IPS-15b (cell line): ENCODE measurements at regions not wholly inside any gene's neighbourhood (a gene's known extent, or its start where the extent isn't known, plus 50 kb on each side); places are given as distances from the start of the nearest gene placed in this dataset.

Experiments
- H3K27me3 ChIP-seq: one replicate; pipeline ENCODE4 v1.6.1; 2013; ENCODE audit warnings: low read length; ENCODE audit not compliant: control insufficient read depth, insufficient read depth
- H3K36me3 ChIP-seq: one replicate; pipeline ENCODE4 v1.6.1; 2013; ENCODE audit warnings: low read length; ENCODE audit not compliant: control insufficient read depth, insufficient read depth
- H3K4me1 ChIP-seq: one replicate; pipeline ENCODE4 v1.6.1; 2013; ENCODE audit warnings: mild to moderate bottlenecking, low read length; ENCODE audit not compliant: control insufficient read depth, insufficient read depth
- H3K4me3 ChIP-seq: one replicate; pipeline ENCODE4 v1.5.1; 2013; ENCODE audit warnings: low read depth, low read length
- H3K9ac ChIP-seq: one replicate; pipeline ENCODE4 v1.6.1; 2013; ENCODE audit warnings: low read depth, mild to moderate bottlenecking, low read length
- H3K9me3 ChIP-seq: one replicate; pipeline ENCODE4 v1.6.1; 2013; ENCODE audit warnings: mild to moderate bottlenecking, low read length; ENCODE audit not compliant: control insufficient read depth, insufficient read depth

GRCh38 chr10:3835770-3836169 is 50.8 kb upstream of the KLF6 start:
- no peaks in the 10 kb centered on the region for H3K4me1 ChIP-seq
- H3K9me3 ChIP-seq: no peaks in the 10 kb centered on the region
- no peaks in the 10 kb centered on the region for H3K27me3 ChIP-seq
- H3K4me3 ChIP-seq: no peak overlapping the region
- H3K36me3 ChIP-seq: no peaks in the 10 kb centered on the region
- no peak overlapping the region for H3K9ac ChIP-seq

DNA sequence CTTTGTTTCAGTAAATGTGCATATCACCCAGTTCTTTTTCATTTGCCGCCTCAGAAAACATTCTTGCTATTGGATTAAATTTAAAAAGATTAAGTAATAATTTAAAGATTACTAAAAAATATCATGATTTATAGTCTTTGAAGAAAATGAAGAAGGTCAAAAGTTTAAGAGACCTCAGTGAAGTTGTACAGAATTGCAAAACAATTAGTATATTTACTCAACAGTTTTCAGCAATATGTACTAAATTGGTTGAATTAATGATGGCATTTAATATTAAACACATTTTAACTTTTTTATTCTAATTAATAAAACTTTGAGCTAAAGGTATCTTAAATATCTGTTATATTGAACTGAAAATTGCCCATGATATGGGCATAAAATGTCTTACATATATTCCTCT is 49.9 kb upstream of the KLF6 start:
- Histone ChIP-seq H3K36me3 (no peaks in the 10 kb centered on the region), H3K4me1 (no peaks in the 10 kb centered on the region), H3K27me3 (no peaks in the 10 kb centered on the region), H3K4me3 (no peak overlapping the region), H3K9ac (no peak overlapping the region), H3K9me3 (no peaks in the 10 kb centered on the region)
